Keratinocyte (primary cell): ENCODE measurements at regions not wholly inside any gene's neighbourhood (a gene's known extent, or its start where the extent isn't known, plus 50 kb on each side); places are given as distances from the start of the nearest gene placed in this dataset.
"Not testable (repeated sequence)": the region's sequence is repeated elsewhere in the genome, so short reads cannot be mapped to it uniquely, and the experiment has no call there.

Source experiments
- DNase-seq: peaks from one replicate; pipeline ENCODE4 v3.0.0-alpha.2; 2011; ENCODE audit warnings: low read depth, missing footprints, low spot score
- FAIRE-seq: peaks from 2 replicates; lab custom pipeline; 2011; peaks lifted over from hg19 to GRCh38; lab: Jason Lieb, UNC
- H2AFZ ChIP-seq: 2 replicates; pipeline ENCODE4 v1.6.0; 2012; ENCODE audit warnings: low read length, control low read depth, inconsistent platforms; ENCODE audit not compliant: control insufficient read depth
- H3K27ac ChIP-seq: 2 replicates; pipeline ENCODE4 v1.5.1; 2011; ENCODE audit warnings: low read length; ENCODE audit not compliant: control insufficient read depth, insufficient read depth
- H3K27me3 ChIP-seq: 3 replicates; pipeline ENCODE4 v1.6.0; 2011; ENCODE audit warnings: low read length; ENCODE audit not compliant: control insufficient read depth, insufficient read depth; ENCODE audit errors: extremely low read depth
- H3K36me3 ChIP-seq, 2 experiments: 2 replicates in 1 of 2; 3 replicates in 1 of 2; pipeline ENCODE4 v1.5.1; 2011; ENCODE audit warnings: low read length in 2 of 2, mild to moderate bottlenecking in 1 of 2; ENCODE audit not compliant: control insufficient read depth in 2 of 2, insufficient read depth in 2 of 2; ENCODE audit errors: extremely low read depth in 1 of 2
- H3K4me1 ChIP-seq: 3 replicates; pipeline ENCODE4 v1.5.1; 2011; ENCODE audit warnings: low read length; ENCODE audit not compliant: control insufficient read depth, insufficient read depth; ENCODE audit errors: extremely low read depth
- H3K4me2 ChIP-seq: 3 replicates; pipeline ENCODE4 v1.6.0; 2011; ENCODE audit warnings: low read depth, low read length; ENCODE audit not compliant: control insufficient read depth, insufficient read depth; ENCODE audit errors: extremely low read depth
- H3K4me3 ChIP-seq, 3 experiments: fragments of 200-600 bp in 1 of 3; sonication (generic) in 1 of 3; 2 replicates in 2 of 3; 3 replicates in 1 of 3; pipeline ENCODE4 v1.5.1; 2011 to 2016; ENCODE audit warnings: low read length in 3 of 3, mild to moderate bottlenecking in 3 of 3, control low read depth in 2 of 3, inconsistent platforms in 1 of 3, low read depth in 1 of 3, mixed read lengths in 1 of 3, mixed run types in 1 of 3, moderate library complexity in 1 of 3; ENCODE audit not compliant: control insufficient read depth in 2 of 3, insufficient read depth in 2 of 3; ENCODE audit errors: extremely low read depth in 1 of 3
- H3K79me2 ChIP-seq: 2 replicates; pipeline ENCODE4 v1.6.0; 2012; ENCODE audit warnings: low read length; ENCODE audit not compliant: control insufficient read depth, insufficient read depth
- H3K9ac ChIP-seq: 3 replicates; pipeline ENCODE4 v1.6.0; 2011; ENCODE audit warnings: low read length; ENCODE audit not compliant: control insufficient read depth, insufficient read depth; ENCODE audit errors: extremely low read depth
- H3K9me1 ChIP-seq: 3 replicates; pipeline ENCODE4 v1.6.0; 2011; ENCODE audit warnings: low read length; ENCODE audit not compliant: control insufficient read depth, insufficient read depth; ENCODE audit errors: extremely low read depth
- H3K9me3 ChIP-seq: 2 replicates; pipeline ENCODE4 v1.5.1; 2012; ENCODE audit warnings: low read depth, low read length; ENCODE audit not compliant: control insufficient read depth
- H4K20me1 ChIP-seq: 3 replicates; pipeline ENCODE4 v1.6.0; 2011; ENCODE audit warnings: low read length; ENCODE audit not compliant: control insufficient read depth, insufficient read depth; ENCODE audit errors: extremely low read depth
- CTCF ChIP-seq, 3 experiments: IDR thresholded peaks in 1 of 3; conservative IDR thresholded peaks in 1 of 3; optimal IDR thresholded peaks in 1 of 3; 2 replicates in 2 of 3; 3 replicates in 1 of 3; pipeline versions ENCODE3 to v1.5.1; 2011; ENCODE audit warnings: low read length in 3 of 3, mild to moderate bottlenecking in 3 of 3, moderate library complexity in 2 of 3, control low read depth in 1 of 3, inconsistent platforms in 1 of 3; ENCODE audit not compliant: insufficient read depth in 2 of 3; ENCODE audit errors: extremely low read depth in 1 of 3
- EZH2 ChIP-seq: IDR thresholded peaks from one replicate; pipeline ENCODE4 v1.6.1; 2012; ENCODE audit warnings: inconsistent platforms, mild to moderate bottlenecking, low read length, moderate library complexity
- dilution Hi-C: fragments of 300-500 bp; cut with MboI; formaldehyde crosslinking; loops from one replicate; pipeline ENCODE4 v1.7.0; 2020; ENCODE audit warnings: low sequenced_read_pairs; ENCODE audit not compliant: extremely low pct_ligation_motif_present

- Histone ChIP-seq H3K27me3 (no peaks in the 10 kb centered on the region), H3K4me2 (no peak overlapping the region), H3K27ac (no peak overlapping the region), H3K9me1 (no peaks in the 10 kb centered on the region), H3K4me3 (no peak overlapping the region), H3K9me3 (no peaks in the 10 kb centered on the region), H2AFZ (no peak overlapping the region), H3K4me1 (peaks cover 7% of the 10 kb centered on the region), H4K20me1 (no peaks in the 10 kb centered on the region), H3K79me2 (no peaks in the 10 kb centered on the region), H3K9ac (no peak overlapping the region), H3K36me3 (no peaks in the 10 kb centered on the region)
- FAIRE-seq (no peak), DNase-seq (no peak)
- TF ChIP-seq EZH2 = no peak
- no peak for TF ChIP-seq CTCF (optimal IDR thresholded peaks at IDR 0.05 in 1 of 3, IDR thresholded peaks at IDR 0.05 in 1 of 3, conservative IDR thresholded peaks at IDR 0.05 in 1 of 3; ENCODE audit: extremely low read depth in 1 of 3, insufficient read depth in 2 of 3, low read length in 3 of 3)
- dilution Hi-C loops = no loop called here
These were observed 62.2 kb upstream of the TENM4 start for GRCh38 chr11:79503028-79503427.

- H3K9me1 ChIP-seq = no peaks in the 10 kb centered on the region
- dilution Hi-C loops = no loop called here
- no peaks in the 10 kb centered on the region for H3K4me1 ChIP-seq
- no peak overlapping the region for H2AFZ ChIP-seq
- DNase-seq (no peak), FAIRE-seq (no peak)
- no peaks in the 10 kb centered on the region for H3K36me3 ChIP-seq
- TF ChIP-seq EZH2 (no peak), CTCF (optimal IDR thresholded peaks at IDR 0.05 in 1 of 3, IDR thresholded peaks at IDR 0.05 in 1 of 3, conservative IDR thresholded peaks at IDR 0.05 in 1 of 3; ENCODE audit: extremely low read depth in 1 of 3, insufficient read depth in 2 of 3, low read length in 3 of 3) (no peak)
- no peaks in the 10 kb centered on the region for H3K9me3 ChIP-seq
- H3K4me3 ChIP-seq = no peak overlapping the region
- no peaks in the 10 kb centered on the region for H4K20me1 ChIP-seq
- no peaks in the 10 kb centered on the region for H3K27me3 ChIP-seq
- no peak overlapping the region for H3K4me2 ChIP-seq
- H3K79me2 ChIP-seq = no peaks in the 10 kb centered on the region
- no peak overlapping the region for H3K9ac ChIP-seq
- H3K27ac ChIP-seq = no peak overlapping the region
These were observed 60.9 kb upstream of the TENM4 start for GRCh38 chr11:79501707-79502106.

- H3K4me1 ChIP-seq, FAIRE-seq, DNase-seq, H3K27me3 ChIP-seq, H3K9me1 ChIP-seq, H3K27ac ChIP-seq, H2AFZ ChIP-seq, H3K9ac ChIP-seq, H3K4me2 ChIP-seq, dilution Hi-C loops, H3K36me3 ChIP-seq, H4K20me1 ChIP-seq, H3K9me3 ChIP-seq, H3K4me3 ChIP-seq, H3K79me2 ChIP-seq: not testable (repeated sequence)
These were observed 59.1 kb upstream of the TENM4 start for GRCh38 chr11:79499929-79500328.
